NB4 (cell line): ENCODE measurements at regions not wholly inside any gene's neighbourhood (a gene's known extent, or its start where the extent isn't known, plus 50 kb on each side); places are given as distances from the start of the nearest gene placed in this dataset.

ENCODE experiments used
- CTCF ChIP-seq: IDR thresholded peaks from one replicate; pipeline ENCODE4 v1.5.1; 2012; ENCODE audit warnings: low read depth, low read length
- MAX ChIP-seq: IDR thresholded peaks from 2 replicates; pipeline ENCODE4 v1.6.1; 2011; ENCODE audit warnings: low read depth, low read length
- MYC ChIP-seq: IDR thresholded peaks from 2 replicates; pipeline ENCODE4 v1.6.1; 2011; ENCODE audit warnings: low read depth, low read length
- POLR2A ChIP-seq: IDR thresholded peaks from 2 replicates; pipeline ENCODE4 v1.6.1; 2011; ENCODE audit warnings: mild to moderate bottlenecking; ENCODE audit not compliant: insufficient read length; ENCODE audit errors: extremely low read depth

GRCh38 chr5:133817456-133817855 lies 151.0 kb downstream of the C5orf15 start:
- TF ChIP-seq CTCF = no peak
- no peak for TF ChIP-seq MAX
- TF ChIP-seq POLR2A = no peak
- no peak for TF ChIP-seq MYC
